ENCODE measurements at regions not wholly inside any gene's neighbourhood (a gene's known extent, or its start where the extent isn't known, plus 50 kb on each side); places are given as distances from the start of the nearest gene placed in this dataset.
"Not testable (repeated sequence)": the region's sequence is repeated elsewhere in the genome, so short reads cannot be mapped to it uniquely, and the experiment has no call there.

DNA sequence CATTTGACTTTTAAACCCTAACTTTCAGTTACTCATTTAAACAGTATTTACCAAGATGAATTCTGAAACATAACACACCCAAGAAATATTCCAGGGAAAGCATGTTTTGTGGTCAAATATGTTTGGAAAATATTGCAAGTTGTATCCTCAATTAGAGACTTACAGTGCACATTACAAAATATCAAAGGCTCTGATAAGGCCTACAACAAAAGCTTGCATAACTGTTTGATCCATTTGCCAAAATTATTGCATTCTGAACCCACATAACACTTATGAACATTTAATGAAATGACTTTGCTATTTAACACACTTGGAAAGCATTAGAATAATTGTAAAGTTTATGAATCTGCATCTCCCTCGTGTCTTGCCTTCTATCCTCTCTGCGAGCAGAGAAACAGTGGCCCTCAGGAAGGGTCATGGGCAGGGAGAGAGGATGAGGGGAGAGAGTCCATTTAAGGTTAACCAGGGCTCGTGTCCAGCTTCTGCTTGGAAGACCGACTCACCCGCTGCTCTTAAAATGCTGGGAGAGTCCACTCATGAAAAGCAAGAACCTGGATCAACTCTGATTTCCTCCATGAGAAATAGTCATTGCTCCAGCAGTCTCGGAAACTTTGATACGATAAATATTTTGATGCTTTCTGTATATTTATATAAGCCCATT lies 408.2 kb upstream of the ZMIZ1 start:
- CTCF ChIA-PET, result interaction anchor here (3.5 kb wide), 1 partner anchor 19 kb away, joined by 21 read pairs; no protein-coding TSS in a partner anchor
- no peak for DNase-seq (ENCODE audit: extremely low spot score)
- POLR2A ChIA-PET, result no interaction called here
- TF ChIP-seq, protein P1, sequence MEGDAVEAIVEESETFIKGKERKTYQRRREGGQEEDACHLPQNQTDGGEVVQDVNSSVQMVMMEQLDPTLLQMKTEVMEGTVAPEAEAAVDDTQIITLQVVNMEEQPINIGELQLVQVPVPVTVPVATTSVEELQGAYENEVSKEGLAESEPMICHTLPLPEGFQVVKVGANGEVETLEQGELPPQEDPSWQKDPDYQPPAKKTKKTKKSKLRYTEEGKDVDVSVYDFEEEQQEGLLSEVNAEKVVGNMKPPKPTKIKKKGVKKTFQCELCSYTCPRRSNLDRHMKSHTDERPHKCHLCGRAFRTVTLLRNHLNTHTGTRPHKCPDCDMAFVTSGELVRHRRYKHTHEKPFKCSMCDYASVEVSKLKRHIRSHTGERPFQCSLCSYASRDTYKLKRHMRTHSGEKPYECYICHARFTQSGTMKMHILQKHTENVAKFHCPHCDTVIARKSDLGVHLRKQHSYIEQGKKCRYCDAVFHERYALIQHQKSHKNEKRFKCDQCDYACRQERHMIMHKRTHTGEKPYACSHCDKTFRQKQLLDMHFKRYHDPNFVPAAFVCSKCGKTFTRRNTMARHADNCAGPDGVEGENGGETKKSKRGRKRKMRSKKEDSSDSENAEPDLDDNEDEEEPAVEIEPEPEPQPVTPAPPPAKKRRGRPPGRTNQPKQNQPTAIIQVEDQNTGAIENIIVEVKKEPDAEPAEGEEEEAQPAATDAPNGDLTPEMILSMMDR (IDR thresholded peaks at IDR 0.05; ENCODE audit: control extremely low read depth, extremely low read depth, low read depth, missing control alignments), result no peak

DNA sequence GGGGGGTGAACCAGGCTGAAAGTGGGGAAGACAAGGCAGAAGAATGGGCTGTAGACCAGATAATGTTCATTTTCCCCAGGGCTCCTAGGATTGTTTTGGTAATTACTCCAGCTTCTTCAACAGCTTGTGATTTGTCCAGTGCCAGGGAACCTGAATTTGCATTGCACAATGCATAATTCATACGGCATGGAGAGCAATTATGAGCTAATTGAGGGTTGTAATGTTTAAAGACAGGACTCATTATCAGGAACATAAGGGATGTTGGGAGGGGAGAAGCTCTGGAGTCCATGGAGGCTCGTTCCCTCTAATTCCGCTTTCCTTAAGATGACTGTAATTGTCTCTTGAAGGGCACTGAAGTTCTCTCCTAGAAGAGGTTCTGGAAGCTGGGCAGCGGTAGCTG lies 405.0 kb upstream of the ZMIZ1 start:
- TF ChIP-seq, protein P1 (IDR thresholded peaks at IDR 0.05; ENCODE audit: control extremely low read depth, extremely low read depth, low read depth, missing control alignments), result no peak
- CTCF ChIA-PET, result interaction anchor here (2.3 to 2.6 kb wide), 2 partner anchors 8 to 10 kb away, joined by 9 to 13 read pairs; no protein-coding TSS in a partner anchor
- POLR2A ChIA-PET, result no interaction called here
- DNase-seq (ENCODE audit: extremely low spot score), result no peak

DNA sequence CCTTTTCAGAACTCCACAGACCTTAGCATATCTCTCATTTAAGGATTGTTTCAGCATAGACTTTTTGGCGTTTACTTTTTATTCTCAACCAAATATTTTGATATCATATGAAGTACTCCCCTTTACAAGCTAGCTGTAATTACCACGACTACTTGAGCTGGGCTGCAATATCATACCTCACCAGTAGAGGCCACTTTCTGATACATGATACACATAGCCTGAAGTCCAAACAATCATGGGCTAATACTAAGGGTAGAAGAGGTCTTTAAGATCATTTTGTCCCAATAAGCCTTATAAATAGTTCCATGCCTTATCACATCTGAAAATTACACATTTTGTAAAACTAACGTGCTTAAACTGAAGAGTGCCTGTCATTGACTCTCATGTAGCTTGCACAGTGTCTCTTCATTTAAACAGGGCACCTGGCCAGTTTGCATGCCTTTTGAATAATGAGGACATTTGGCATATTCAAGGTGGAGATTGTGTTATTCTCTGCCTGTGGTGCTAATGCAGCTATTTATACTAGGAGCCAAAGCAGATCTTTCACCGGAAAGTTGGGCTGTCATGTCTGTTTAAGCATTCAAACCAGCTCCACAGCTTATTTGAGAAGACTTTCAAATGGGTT lies 403.7 kb upstream of the ZMIZ1 start:
- ChIA-PET POLR2A (no interaction called here), CTCF (interaction anchor here (1.0 to 2.6 kb wide), 5 partner anchors 8 to 530 kb away, joined by 3 to 13 read pairs (median 3); no protein-coding TSS in a partner anchor)
- no peak for DNase-seq (ENCODE audit: extremely low spot score)
- TF ChIP-seq, protein P1 (IDR thresholded peaks at IDR 0.05; ENCODE audit: control extremely low read depth, extremely low read depth, low read depth, missing control alignments), result peak; percentile 16

DNA sequence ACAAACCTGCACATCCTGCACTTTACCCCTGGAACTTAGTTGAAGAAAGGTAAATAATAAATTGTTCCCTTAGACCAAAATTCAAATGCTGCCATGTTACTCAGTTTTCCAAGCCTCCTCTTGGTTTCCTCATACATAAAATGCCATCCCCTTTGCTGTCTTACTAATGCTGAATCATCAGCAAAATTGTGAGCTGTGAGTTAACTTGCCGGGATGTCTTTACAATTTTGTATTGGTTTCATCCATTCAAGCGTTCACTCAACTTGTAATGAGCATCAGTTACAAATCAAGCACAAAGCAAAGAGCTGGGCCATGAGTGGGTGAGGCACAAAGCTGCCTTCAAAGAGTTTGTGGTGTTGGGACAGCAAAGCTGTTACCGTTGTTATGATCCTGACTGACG lies 395.8 kb upstream of the ZMIZ1 start:
- ChIA-PET POLR2A (no interaction called here), CTCF (interaction anchor here (1.3 to 3.1 kb wide), 4 partner anchors 9 to 522 kb away, joined by 3 to 15 read pairs (median 8); no protein-coding TSS in a partner anchor)
- no peak for DNase-seq (ENCODE audit: extremely low spot score)
- TF ChIP-seq, protein P1 (IDR thresholded peaks at IDR 0.05; ENCODE audit: control extremely low read depth, extremely low read depth, low read depth, missing control alignments), result no peak

DNA sequence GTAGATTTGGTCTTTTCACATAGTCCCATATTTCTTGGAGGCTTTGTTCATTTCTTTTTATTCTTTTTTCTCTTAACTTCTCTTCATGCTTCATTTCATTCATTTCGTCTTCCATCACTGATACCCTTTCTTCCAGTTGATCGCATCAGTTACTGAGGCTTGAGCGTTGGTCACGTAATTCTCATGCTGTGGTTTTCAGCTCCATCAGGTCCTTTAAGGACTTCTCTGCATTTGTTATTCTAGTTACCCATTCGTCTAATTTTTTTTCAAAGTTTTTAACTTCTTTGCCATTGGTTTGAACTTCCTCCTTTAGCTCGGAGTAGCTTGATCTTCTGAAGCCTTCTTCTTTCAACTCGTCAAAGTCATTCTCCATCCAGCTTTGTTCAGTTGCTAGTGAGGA lies 387.6 kb upstream of the ZMIZ1 start:
- DNase-seq (ENCODE audit: extremely low spot score); CTCF ChIA-PET; POLR2A ChIA-PET: not testable (repeated sequence)

DNA sequence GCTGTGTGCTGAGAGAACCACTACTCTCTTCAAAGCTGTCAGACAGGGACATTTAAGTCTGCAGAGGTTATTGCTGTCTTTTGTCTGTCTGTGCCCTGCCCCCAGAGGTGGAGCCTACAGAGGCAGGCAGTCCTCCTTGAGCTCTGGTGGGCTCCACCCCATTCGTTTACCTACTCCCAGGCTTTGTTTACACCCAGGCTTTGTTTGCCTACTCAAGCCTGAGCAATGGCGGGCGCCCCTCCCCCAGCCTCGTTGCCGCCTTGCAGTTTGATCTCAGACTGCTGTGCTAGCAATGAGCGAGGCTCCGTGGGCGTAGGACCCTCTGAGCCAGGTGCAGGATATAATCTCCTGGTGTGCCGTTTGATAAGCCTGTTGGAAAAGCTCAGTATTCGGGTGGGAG lies 386.8 kb upstream of the ZMIZ1 start:
- DNase-seq (ENCODE audit: extremely low spot score); POLR2A ChIA-PET; CTCF ChIA-PET: not testable (repeated sequence)

DNA sequence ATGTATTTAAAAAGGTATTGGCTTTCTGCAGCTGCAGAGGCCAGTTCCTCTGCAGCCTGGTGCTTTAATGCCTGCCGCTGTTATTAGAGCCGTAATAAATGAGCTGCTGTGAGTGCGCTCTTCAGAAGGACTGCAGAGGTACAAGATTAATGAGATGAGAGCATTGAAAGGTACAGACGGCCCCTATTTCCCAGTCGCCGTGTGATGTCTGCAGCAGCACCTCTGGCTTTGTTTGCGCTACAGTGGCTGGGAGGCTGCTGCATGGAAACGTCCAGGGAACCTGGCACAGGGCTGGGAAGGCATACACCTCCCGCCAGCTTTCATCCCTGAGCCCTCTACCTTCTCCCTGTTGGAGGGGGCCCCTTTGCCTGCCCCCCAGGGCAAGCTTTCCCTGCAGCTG lies 383.8 kb upstream of the ZMIZ1 start:
- ChIA-PET CTCF (interaction anchor here (1.3 kb wide), 1 partner anchor 27 kb away, joined by 3 read pairs; no protein-coding TSS in a partner anchor), POLR2A (no interaction called here)
- no peak for DNase-seq (ENCODE audit: extremely low spot score)
- TF ChIP-seq, protein P1 (IDR thresholded peaks at IDR 0.05; ENCODE audit: control extremely low read depth, extremely low read depth, low read depth, missing control alignments), result no peak

Measured in GM10248 (cell line).